A673 (cell line): ENCODE measurements at regions not wholly inside any gene's neighbourhood (a gene's known extent, or its start where the extent isn't known, plus 50 kb on each side); places are given as distances from the start of the nearest gene placed in this dataset.
"Not testable (repeated sequence)": the region's sequence is repeated elsewhere in the genome, so short reads cannot be mapped to it uniquely, and the experiment has no call there.

Experiments used
- BruUV-seq: library from RNA; stranded (reverse); fragments of 400-500 nt; replicated peaks from 2 replicates; lab custom pipeline; 2021; lab: Mats Ljungman, UMichigan
- CTCF ChIA-PET: fragments of 300-600 bp; sonication (Branson Sonifier 250); formaldehyde crosslinking; loops from one replicate; lab custom pipeline; 2022; ENCODE audit warnings: antibody characterized with exemption; lab: Charles Lee
- POLR2A ChIA-PET: fragments of 300-600 bp; sonication (Branson Sonifier 250); formaldehyde crosslinking; loops from one replicate; lab custom pipeline; 2022; ENCODE audit warnings: antibody characterized with exemption; ENCODE audit not compliant: low non-redundant PET; lab: Charles Lee
- DNase-seq: peaks from one replicate; pipeline ENCODE4 v3.0.0-alpha.2; 2015; ENCODE audit warnings: low spot score
- H3K27ac ChIP-seq: fragments of 200-600 bp; sonication (generic); 2 replicates; pipeline ENCODE4 v1.5.1; 2016; ENCODE audit warnings: mixed run types, low read depth, mild to moderate bottlenecking, mixed read lengths, antibody characterized with exemption, low read length; ENCODE audit not compliant: poor library complexity, severe bottlenecking
- H3K27me3 ChIP-seq: fragments of 200-600 bp; sonication (generic); replicated peaks from 2 replicates; pipeline ENCODE4 v1.6.1; 2017; ENCODE audit warnings: mixed run types, low read depth, mild to moderate bottlenecking, mixed read lengths, antibody characterized with exemption, low read length; ENCODE audit not compliant: insufficient read depth, poor library complexity
- H3K36me3 ChIP-seq: fragments of 200-600 bp; sonication (generic); 2 replicates; pipeline ENCODE4 v1.6.1; 2016; ENCODE audit warnings: mixed run types, mild to moderate bottlenecking, mixed read lengths, antibody characterized with exemption, low read length; ENCODE audit not compliant: insufficient read depth, poor library complexity, severe bottlenecking
- H3K4me1 ChIP-seq: fragments of 200-600 bp; sonication (generic); 2 replicates; pipeline ENCODE4 v1.6.1; 2017; ENCODE audit warnings: mixed run types, mild to moderate bottlenecking, mixed read lengths, antibody characterized with exemption, low read length; ENCODE audit not compliant: insufficient read depth, poor library complexity, severe bottlenecking
- H3K4me3 ChIP-seq: fragments of 200-600 bp; sonication (generic); 2 replicates; pipeline ENCODE4 v1.5.1; 2016; ENCODE audit warnings: low read depth, mixed run types, mild to moderate bottlenecking, mixed read lengths, low read length; ENCODE audit not compliant: poor library complexity, severe bottlenecking
- H3K9me3 ChIP-seq: fragments of 200-600 bp; sonication (generic); 2 replicates; pipeline ENCODE4 v1.6.1; 2016; ENCODE audit warnings: mixed run types, low read depth, mild to moderate bottlenecking, mixed read lengths, antibody characterized with exemption, low read length; ENCODE audit not compliant: poor library complexity, severe bottlenecking
- CTCF ChIP-seq: fragments of 300-800, 200-600 bp; sonication (generic); conservative IDR thresholded peaks from 2 replicates; pipeline ENCODE4 v1.5.1; 2017; ENCODE audit warnings: low read depth, mild to moderate bottlenecking, antibody characterized with exemption, low read length, moderate library complexity, mixed read lengths
- EZH2 ChIP-seq: fragments of 200-600 bp; sonication (generic); IDR thresholded peaks from 2 replicates; pipeline ENCODE4 v1.6.1; 2017; ENCODE audit warnings: borderline replicate concordance, low read depth, mild to moderate bottlenecking, mixed read lengths, antibody characterized with exemption, low read length; ENCODE audit not compliant: poor library complexity, severe bottlenecking
- intact Hi-C: fragments of 100-400 bp; cut with micrococcal nuclease; formaldehyde crosslinking; loops from one replicate; pipeline ENCODE4 v1.10.0; 2022; ENCODE audit not compliant: unreplicated experiment

GRCh38 chr7:149690688-149691446 lies 82.5 kb downstream of the ZNF467 start:
- H3K27ac ChIP-seq = no peak overlapping the region
- no peak for TF ChIP-seq CTCF
- CTCF ChIA-PET = interaction anchor here (0.9 kb wide), 1 partner anchor 28 kb away, joined by 3 read pairs; no protein-coding TSS in a partner anchor
- H3K27me3 ChIP-seq = peaks cover 38% of the 10 kb centered on the region
- H3K9me3 ChIP-seq = no peaks in the 10 kb centered on the region
- peak; percentile 89 for DNase-seq
- H3K36me3 ChIP-seq = no peaks in the 10 kb centered on the region
- intact Hi-C loops = no loop called here
- H3K4me1 ChIP-seq = no peaks in the 10 kb centered on the region
- POLR2A ChIA-PET = no interaction called here
- TSS peak; percentile 100 for BruUV-seq
- no peak overlapping the region for H3K4me3 ChIP-seq

- no TSS peak for BruUV-seq
- intact Hi-C loops = no loop called here
- Histone ChIP-seq H3K27me3 (peaks cover 30% of the 10 kb centered on the region), H3K4me3 (no peak overlapping the region), H3K4me1 (no peaks in the 10 kb centered on the region), H3K27ac (no peak overlapping the region), H3K36me3 (no peaks in the 10 kb centered on the region), H3K9me3 (no peaks in the 10 kb centered on the region)
- ChIA-PET POLR2A (no interaction called here), CTCF (no interaction called here)
- TF ChIP-seq CTCF (no peak), EZH2 (no peak)
- no peak for DNase-seq
Observed at GRCh38 chr7:149689291-149689721, 84.1 kb downstream of the ZNF467 start.

- Histone ChIP-seq H3K4me3 (no peak overlapping the region), H3K27ac (no peak overlapping the region), H3K27me3 (peaks cover 26% of the 10 kb centered on the region), H3K4me1 (no peaks in the 10 kb centered on the region), H3K9me3 (no peaks in the 10 kb centered on the region), H3K36me3 (no peaks in the 10 kb centered on the region)
- BruUV-seq = no TSS peak
- ChIA-PET POLR2A (no interaction called here), CTCF (no interaction called here)
- intact Hi-C loops = no loop called here
- TF ChIP-seq CTCF = no peak
- TF ChIP-seq EZH2 = no peak
- DNase-seq = no peak
Observed at GRCh38 chr7:149688836-149689235, 84.6 kb downstream of the ZNF467 start.

- H3K36me3 ChIP-seq, H3K27ac ChIP-seq, H3K4me3 ChIP-seq, H3K9me3 ChIP-seq, CTCF ChIA-PET, intact Hi-C loops, POLR2A ChIA-PET, BruUV-seq, H3K4me1 ChIP-seq, DNase-seq: not testable (repeated sequence)
- H3K27me3 ChIP-seq = peaks cover 19% of the 10 kb centered on the region
Observed at GRCh38 chr7:149687820-149688219, 85.6 kb downstream of the ZNF467 start.
